GM12892 (cell line): ENCODE measurements at regions not wholly inside any gene's neighbourhood (a gene's known extent, or its start where the extent isn't known, plus 50 kb on each side); places are given as distances from the start of the nearest gene placed in this dataset.

Experiments
- POLR2A ChIP-seq: IDR thresholded peaks from 2 replicates; pipeline ENCODE4 v1.6.1; 2011; ENCODE audit warnings: low read depth, low read length, control low read depth
- POLR2AphosphoS5 ChIP-seq: IDR thresholded peaks from 2 replicates; pipeline ENCODE4 v1.6.1; 2011; ENCODE audit warnings: low read depth, low read length, control low read depth
- TAF1 ChIP-seq: IDR thresholded peaks from 2 replicates; pipeline ENCODE4 v1.6.1; 2011; ENCODE audit warnings: low read depth, mild to moderate bottlenecking, control low read depth, low read length, borderline replicate concordance

DNA sequence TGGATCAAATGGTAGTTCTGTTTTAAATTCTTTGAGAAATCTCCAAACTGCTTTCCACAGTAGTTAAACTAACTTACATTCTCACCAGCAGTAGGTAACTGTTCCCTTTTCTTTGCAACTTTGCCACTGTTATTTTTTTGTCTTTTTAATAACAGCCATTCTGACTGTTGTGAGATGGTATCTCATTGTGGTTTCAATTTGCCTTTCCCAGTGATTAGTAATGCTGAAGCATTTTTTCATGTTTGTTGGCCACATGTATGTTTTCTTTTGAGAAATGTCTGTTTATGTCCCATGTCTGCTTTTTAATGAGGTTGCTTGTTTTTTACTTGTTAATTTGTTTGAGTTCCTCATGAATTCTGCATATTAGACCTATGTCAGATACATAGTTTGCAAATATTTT is 198.8 kb downstream of the RAB28 start:
- TF ChIP-seq POLR2A (no peak), POLR2AphosphoS5 (no peak), TAF1 (no peak)
